GM12864 (cell line): ENCODE measurements at regions not wholly inside any gene's neighbourhood (a gene's known extent, or its start where the extent isn't known, plus 50 kb on each side); places are given as distances from the start of the nearest gene placed in this dataset.

ENCODE experiments used
- DNase-seq: peaks from one replicate; pipeline ENCODE4 v3.0.0-alpha.2; 2011; ENCODE audit warnings: low read depth
- H3K4me3 ChIP-seq: 2 replicates; pipeline ENCODE4 v1.5.1; 2011; ENCODE audit warnings: mild to moderate bottlenecking, low read depth, low read length, control low read depth
- CTCF ChIP-seq: IDR thresholded peaks from 2 replicates; pipeline ENCODE4 v1.5.1; 2011; ENCODE audit warnings: low read depth, mild to moderate bottlenecking, moderate library complexity, low read length, control low read depth, inconsistent platforms; ENCODE audit errors: missing control alignments

GRCh38 chr2:62407838-62408237 is 98.2 kb downstream of the TMEM17 start:
- no peak for DNase-seq
- no peak overlapping the region for H3K4me3 ChIP-seq
- no peak for TF ChIP-seq CTCF

- no peak for DNase-seq
- no peak overlapping the region for H3K4me3 ChIP-seq
- no peak for TF ChIP-seq CTCF
Measured at GRCh38 chr2:62407401-62407800, 98.6 kb downstream of the TMEM17 start.

- no peak for DNase-seq
- H3K4me3 ChIP-seq = no peak overlapping the region
- TF ChIP-seq CTCF = no peak
Measured at GRCh38 chr2:62406573-62407043, 99.4 kb downstream of the TMEM17 start.

GRCh38 chr2:62404913-62405312 is 101.1 kb downstream of the TMEM17 start:
- H3K4me3 ChIP-seq = no peak overlapping the region
- no peak for DNase-seq
- TF ChIP-seq CTCF = no peak

- DNase-seq = no peak
- no peak overlapping the region for H3K4me3 ChIP-seq
- TF ChIP-seq CTCF = no peak
Measured at GRCh38 chr2:62402156-62402555, 103.8 kb downstream of the TMEM17 start.

- no peak for TF ChIP-seq CTCF
- H3K4me3 ChIP-seq = no peak overlapping the region
Measured at GRCh38 chr2:62398356-62398755, 107.6 kb downstream of the TMEM17 start.

GRCh38 chr2:62396880-62397279 is 109.1 kb downstream of the TMEM17 start:
- DNase-seq = no peak
- no peak for TF ChIP-seq CTCF
- no peak overlapping the region for H3K4me3 ChIP-seq

More at GRCh38 chr2:62398356-62398755, 107.6 kb downstream of the TMEM17 start:
- DNase-seq = no peak
